ENCODE measurements at regions not wholly inside any gene's neighbourhood (a gene's known extent, or its start where the extent isn't known, plus 50 kb on each side); places are given as distances from the start of the nearest gene placed in this dataset.

DNA sequence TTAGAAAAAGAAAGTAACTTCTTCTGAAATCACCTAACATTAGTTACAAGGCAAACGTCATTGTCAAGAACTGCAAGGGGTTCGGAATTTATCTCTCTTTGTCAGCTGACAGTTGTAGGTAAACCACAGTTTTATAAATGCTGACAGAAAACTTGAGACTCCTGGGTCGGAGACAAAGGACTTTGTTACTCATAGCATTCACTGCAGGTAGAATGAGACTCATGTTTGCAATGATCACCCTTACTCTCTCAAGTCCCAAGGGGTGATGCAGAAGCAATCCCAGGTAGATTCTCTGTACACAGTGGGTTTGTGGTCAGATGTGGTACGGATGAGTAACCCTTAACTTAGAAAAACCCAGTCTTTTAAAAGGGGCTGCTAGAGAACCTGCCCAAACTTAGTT, 757.8 kb downstream of the TRIB2 start:
- no peak overlapping the region for H3K27ac ChIP-seq (replicated peaks)
- H3K27me3 ChIP-seq (ENCODE audit: insufficient read depth, poor library complexity, severe bottlenecking): no peaks in the 10 kb centered on the region
- H3K4me3 ChIP-seq (replicated peaks; ENCODE audit: insufficient read depth, low read length): no peak overlapping the region
- TF ChIP-seq, protein P1, sequence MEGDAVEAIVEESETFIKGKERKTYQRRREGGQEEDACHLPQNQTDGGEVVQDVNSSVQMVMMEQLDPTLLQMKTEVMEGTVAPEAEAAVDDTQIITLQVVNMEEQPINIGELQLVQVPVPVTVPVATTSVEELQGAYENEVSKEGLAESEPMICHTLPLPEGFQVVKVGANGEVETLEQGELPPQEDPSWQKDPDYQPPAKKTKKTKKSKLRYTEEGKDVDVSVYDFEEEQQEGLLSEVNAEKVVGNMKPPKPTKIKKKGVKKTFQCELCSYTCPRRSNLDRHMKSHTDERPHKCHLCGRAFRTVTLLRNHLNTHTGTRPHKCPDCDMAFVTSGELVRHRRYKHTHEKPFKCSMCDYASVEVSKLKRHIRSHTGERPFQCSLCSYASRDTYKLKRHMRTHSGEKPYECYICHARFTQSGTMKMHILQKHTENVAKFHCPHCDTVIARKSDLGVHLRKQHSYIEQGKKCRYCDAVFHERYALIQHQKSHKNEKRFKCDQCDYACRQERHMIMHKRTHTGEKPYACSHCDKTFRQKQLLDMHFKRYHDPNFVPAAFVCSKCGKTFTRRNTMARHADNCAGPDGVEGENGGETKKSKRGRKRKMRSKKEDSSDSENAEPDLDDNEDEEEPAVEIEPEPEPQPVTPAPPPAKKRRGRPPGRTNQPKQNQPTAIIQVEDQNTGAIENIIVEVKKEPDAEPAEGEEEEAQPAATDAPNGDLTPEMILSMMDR (IDR thresholded peaks at IDR 0.05; ENCODE audit: insufficient read depth, low read length): no peak
- TF ChIP-seq SPI1 (IDR thresholded peaks at IDR 0.05; ENCODE audit: borderline replicate concordance, low read depth) (no peak), POLR2AphosphoS5 (IDR thresholded peaks at IDR 0.05; ENCODE audit: low read depth) (no peak), GABPA (IDR thresholded peaks at IDR 0.05; ENCODE audit: low read depth) (no peak)
- TF ChIP-seq, protein P2, sequence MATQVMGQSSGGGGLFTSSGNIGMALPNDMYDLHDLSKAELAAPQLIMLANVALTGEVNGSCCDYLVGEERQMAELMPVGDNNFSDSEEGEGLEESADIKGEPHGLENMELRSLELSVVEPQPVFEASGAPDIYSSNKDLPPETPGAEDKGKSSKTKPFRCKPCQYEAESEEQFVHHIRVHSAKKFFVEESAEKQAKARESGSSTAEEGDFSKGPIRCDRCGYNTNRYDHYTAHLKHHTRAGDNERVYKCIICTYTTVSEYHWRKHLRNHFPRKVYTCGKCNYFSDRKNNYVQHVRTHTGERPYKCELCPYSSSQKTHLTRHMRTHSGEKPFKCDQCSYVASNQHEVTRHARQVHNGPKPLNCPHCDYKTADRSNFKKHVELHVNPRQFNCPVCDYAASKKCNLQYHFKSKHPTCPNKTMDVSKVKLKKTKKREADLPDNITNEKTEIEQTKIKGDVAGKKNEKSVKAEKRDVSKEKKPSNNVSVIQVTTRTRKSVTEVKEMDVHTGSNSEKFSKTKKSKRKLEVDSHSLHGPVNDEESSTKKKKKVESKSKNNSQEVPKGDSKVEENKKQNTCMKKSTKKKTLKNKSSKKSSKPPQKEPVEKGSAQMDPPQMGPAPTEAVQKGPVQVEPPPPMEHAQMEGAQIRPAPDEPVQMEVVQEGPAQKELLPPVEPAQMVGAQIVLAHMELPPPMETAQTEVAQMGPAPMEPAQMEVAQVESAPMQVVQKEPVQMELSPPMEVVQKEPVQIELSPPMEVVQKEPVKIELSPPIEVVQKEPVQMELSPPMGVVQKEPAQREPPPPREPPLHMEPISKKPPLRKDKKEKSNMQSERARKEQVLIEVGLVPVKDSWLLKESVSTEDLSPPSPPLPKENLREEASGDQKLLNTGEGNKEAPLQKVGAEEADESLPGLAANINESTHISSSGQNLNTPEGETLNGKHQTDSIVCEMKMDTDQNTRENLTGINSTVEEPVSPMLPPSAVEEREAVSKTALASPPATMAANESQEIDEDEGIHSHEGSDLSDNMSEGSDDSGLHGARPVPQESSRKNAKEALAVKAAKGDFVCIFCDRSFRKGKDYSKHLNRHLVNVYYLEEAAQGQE (IDR thresholded peaks at IDR 0.05; ENCODE audit: insufficient replicate concordance, low read depth): no peak
- no peak for DNase-seq (ENCODE audit: low read depth in 1 of 2, low spot score in 1 of 2)

DNA sequence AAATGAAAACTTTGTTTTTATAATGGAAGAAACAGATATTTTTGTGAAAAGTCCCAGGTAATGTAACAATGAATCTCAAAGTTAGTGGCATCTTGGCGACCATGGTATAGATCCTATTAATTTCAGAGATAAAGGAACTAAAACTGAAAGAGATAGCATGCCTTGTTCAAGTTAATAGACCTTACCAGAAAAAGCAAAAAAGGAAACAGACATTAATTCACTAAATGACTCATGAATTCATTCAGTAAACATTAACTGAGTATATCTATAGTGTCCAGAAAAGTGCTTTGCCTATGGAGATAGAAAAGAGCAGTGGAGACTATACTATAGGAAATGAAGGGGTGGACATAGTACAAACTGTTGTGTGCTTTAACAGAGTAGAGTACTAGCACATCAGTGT, 763.3 kb downstream of the TRIB2 start:
- Histone ChIP-seq H3K4me3 (replicated peaks; ENCODE audit: insufficient read depth, low read length) (no peak overlapping the region), H3K27me3 (ENCODE audit: insufficient read depth, poor library complexity, severe bottlenecking) (no peaks in the 10 kb centered on the region), H3K27ac (replicated peaks) (no peak overlapping the region)
- TF ChIP-seq, protein P2 (IDR thresholded peaks at IDR 0.05; ENCODE audit: insufficient replicate concordance, low read depth): no peak
- TF ChIP-seq, protein P1 (IDR thresholded peaks at IDR 0.05; ENCODE audit: insufficient read depth, low read length): no peak
- no peak for TF ChIP-seq SPI1 (IDR thresholded peaks at IDR 0.05; ENCODE audit: borderline replicate concordance, low read depth)
- TF ChIP-seq GABPA (IDR thresholded peaks at IDR 0.05; ENCODE audit: low read depth): no peak
- TF ChIP-seq POLR2AphosphoS5 (IDR thresholded peaks at IDR 0.05; ENCODE audit: low read depth): no peak
- DNase-seq (ENCODE audit: low read depth in 1 of 2, low spot score in 1 of 2): no peak

DNA sequence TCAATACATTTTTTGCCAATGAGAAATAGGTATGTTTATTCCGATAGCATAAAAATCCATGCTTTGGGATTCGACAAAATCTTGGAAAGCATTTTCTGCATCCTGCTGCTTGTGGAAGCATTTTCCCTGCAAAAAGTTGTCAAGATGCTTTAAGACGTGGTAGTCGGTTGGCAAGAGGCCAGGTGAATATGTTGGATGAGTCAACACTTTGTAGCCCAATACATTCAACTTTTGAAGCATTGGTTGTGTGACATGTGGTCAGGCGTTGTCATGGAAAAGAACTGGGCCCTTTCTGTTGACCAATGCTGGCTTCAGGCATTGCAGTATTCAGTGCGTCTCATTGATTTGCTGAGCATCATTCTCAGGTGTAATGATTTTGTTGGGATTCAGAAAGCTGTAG, 764.5 kb downstream of the TRIB2 start:
- DNase-seq (ENCODE audit: low read depth in 1 of 2, low spot score in 1 of 2): no peak
- H3K27ac ChIP-seq (replicated peaks): no peak overlapping the region
- TF ChIP-seq POLR2AphosphoS5 (IDR thresholded peaks at IDR 0.05; ENCODE audit: low read depth): no peak
- TF ChIP-seq, protein P1 (IDR thresholded peaks at IDR 0.05; ENCODE audit: insufficient read depth, low read length): no peak
- TF ChIP-seq, protein P2 (IDR thresholded peaks at IDR 0.05; ENCODE audit: insufficient replicate concordance, low read depth): no peak
- TF ChIP-seq GABPA (IDR thresholded peaks at IDR 0.05; ENCODE audit: low read depth): no peak
- no peak for TF ChIP-seq SPI1 (IDR thresholded peaks at IDR 0.05; ENCODE audit: borderline replicate concordance, low read depth)
- H3K4me3 ChIP-seq (replicated peaks; ENCODE audit: insufficient read depth, low read length): no peak overlapping the region
- H3K27me3 ChIP-seq (ENCODE audit: insufficient read depth, poor library complexity, severe bottlenecking): no peaks in the 10 kb centered on the region
